OCI-LY3 (cell line): ENCODE measurements at regions not wholly inside any gene's neighbourhood (a gene's known extent, or its start where the extent isn't known, plus 50 kb on each side); places are given as distances from the start of the nearest gene placed in this dataset.

ENCODE experiments used
- H2AFZ ChIP-seq: fragments of 200-600, 300-600 bp; shearing (Covaris generic); 2 replicates; pipeline ENCODE4 v1.6.0; 2014; ENCODE audit warnings: antibody characterized with exemption, low read depth, low read length
- H3K27ac ChIP-seq: fragments of 200-600, 300-600 bp; sonication (generic); 2 replicates; pipeline ENCODE4 v1.5.1; 2014; ENCODE audit warnings: mild to moderate bottlenecking, low read length, moderate library complexity, mixed read lengths
- H3K27me3 ChIP-seq: fragments of 200-600, 300-600 bp; sonication (generic); 2 replicates; pipeline ENCODE4 v1.6.1; 2014; ENCODE audit warnings: low read depth, low read length, mixed read lengths
- H3K36me3 ChIP-seq: fragments of 200-600, 300-600 bp; sonication (generic); replicated peaks from 2 replicates; pipeline ENCODE3; 2014; ENCODE audit warnings: low read depth, low read length, mixed read lengths
- H3K4me1 ChIP-seq: fragments of 300-600, 200-600 bp; sonication (generic); 2 replicates; pipeline ENCODE4 v1.6.1; 2014; ENCODE audit warnings: low read length, mixed read lengths
- H3K4me2 ChIP-seq: fragments of 200-600, 300-600 bp; sonication (generic); 2 replicates; pipeline ENCODE4 v1.6.1; 2014; ENCODE audit warnings: low read length, mixed read lengths
- H3K4me3 ChIP-seq: fragments of 300-600, 200-600 bp; sonication (generic); 2 replicates; pipeline ENCODE4 v1.5.1; 2014; ENCODE audit warnings: antibody characterized with exemption, mild to moderate bottlenecking, low read length, moderate library complexity
- H3K79me2 ChIP-seq: fragments of 300-600, 200-600 bp; shearing (Covaris generic); 2 replicates; pipeline ENCODE4 v1.6.1; 2014; ENCODE audit warnings: mild to moderate bottlenecking, low read length, mixed read lengths
- H3K9ac ChIP-seq: fragments of 300-600, 200-600 bp; shearing (Covaris generic); 2 replicates; pipeline ENCODE4 v1.6.0; 2014; ENCODE audit warnings: mild to moderate bottlenecking, low read length, moderate library complexity
- H3K9me3 ChIP-seq: fragments of 200-600, 300-600 bp; shearing (Covaris generic); 2 replicates; pipeline ENCODE4 v1.6.1; 2014; ENCODE audit warnings: low read length, mixed read lengths; ENCODE audit not compliant: insufficient read depth
- H4K20me1 ChIP-seq: fragments of 200-600, 300-600 bp; sonication (generic); 2 replicates; pipeline ENCODE4 v1.6.1; 2016; ENCODE audit warnings: low read length, mixed read lengths; ENCODE audit not compliant: insufficient read depth
- CTCF ChIP-seq: fragments of 200-600, 300-600 bp; sonication (generic); IDR thresholded peaks from 2 replicates; pipeline ENCODE4 v1.5.1; 2014; ENCODE audit warnings: antibody characterized with exemption, low read length, low read depth
- EZH2phosphoT487 ChIP-seq: fragments of 200-600 bp; shearing (Covaris generic); IDR thresholded peaks from 2 replicates; pipeline ENCODE4 v1.6.1; 2018; ENCODE audit warnings: antibody characterized with exemption, mixed run types, low read depth

- H3K36me3 ChIP-seq: no peaks in the 10 kb centered on the region
- H3K9ac ChIP-seq: no peak overlapping the region
- H3K9me3 ChIP-seq: no peaks in the 10 kb centered on the region
- no peaks in the 10 kb centered on the region for H4K20me1 ChIP-seq
- H2AFZ ChIP-seq: no peak overlapping the region
- H3K4me1 ChIP-seq: no peaks in the 10 kb centered on the region
- H3K4me2 ChIP-seq: no peak overlapping the region
- H3K27me3 ChIP-seq: no peaks in the 10 kb centered on the region
- no peak for TF ChIP-seq EZH2phosphoT487
- no peak for TF ChIP-seq CTCF
- no peak overlapping the region for H3K4me3 ChIP-seq
- H3K27ac ChIP-seq: no peak overlapping the region
- H3K79me2 ChIP-seq: no peaks in the 10 kb centered on the region
These were observed 100.5 kb downstream of the ERMARD start for GRCh38 chr6:169851641-169852503.

- Histone ChIP-seq H3K4me2 (no peak overlapping the region), H3K9me3 (no peaks in the 10 kb centered on the region), H4K20me1 (no peaks in the 10 kb centered on the region), H3K4me3 (no peak overlapping the region), H3K4me1 (no peaks in the 10 kb centered on the region), H3K9ac (no peak overlapping the region), H3K79me2 (no peaks in the 10 kb centered on the region), H3K27me3 (no peaks in the 10 kb centered on the region), H3K27ac (no peak overlapping the region), H3K36me3 (no peaks in the 10 kb centered on the region), H2AFZ (no peak overlapping the region)
- TF ChIP-seq CTCF (no peak), EZH2phosphoT487 (no peak)
These were observed 99.3 kb downstream of the ERMARD start for GRCh38 chr6:169850746-169851145.

- no peak overlapping the region for H3K9ac ChIP-seq
- no peak overlapping the region for H3K27ac ChIP-seq
- H3K27me3 ChIP-seq: no peaks in the 10 kb centered on the region
- TF ChIP-seq EZH2phosphoT487 (no peak), CTCF (no peak)
- no peaks in the 10 kb centered on the region for H4K20me1 ChIP-seq
- no peaks in the 10 kb centered on the region for H3K36me3 ChIP-seq
- no peaks in the 10 kb centered on the region for H3K79me2 ChIP-seq
- no peak overlapping the region for H3K4me2 ChIP-seq
- H3K4me1 ChIP-seq: no peaks in the 10 kb centered on the region
- no peak overlapping the region for H3K4me3 ChIP-seq
- H2AFZ ChIP-seq: no peak overlapping the region
- H3K9me3 ChIP-seq: no peaks in the 10 kb centered on the region
These were observed 98.7 kb downstream of the ERMARD start for GRCh38 chr6:169850154-169850553.

- H3K4me3 ChIP-seq: no peak overlapping the region
- H3K27me3 ChIP-seq: no peaks in the 10 kb centered on the region
- no peaks in the 10 kb centered on the region for H3K9me3 ChIP-seq
- H3K27ac ChIP-seq: no peak overlapping the region
- H3K9ac ChIP-seq: no peak overlapping the region
- no peaks in the 10 kb centered on the region for H3K4me1 ChIP-seq
- no peaks in the 10 kb centered on the region for H3K79me2 ChIP-seq
- no peaks in the 10 kb centered on the region for H3K36me3 ChIP-seq
- no peaks in the 10 kb centered on the region for H4K20me1 ChIP-seq
- H3K4me2 ChIP-seq: no peak overlapping the region
- TF ChIP-seq CTCF (no peak), EZH2phosphoT487 (no peak)
- H2AFZ ChIP-seq: no peak overlapping the region
These were observed 98.0 kb downstream of the ERMARD start for GRCh38 chr6:169849396-169849795.
